ENCODE measurements at regions not wholly inside any gene's neighbourhood (a gene's known extent, or its start where the extent isn't known, plus 50 kb on each side); places are given as distances from the start of the nearest gene placed in this dataset.

DNA sequence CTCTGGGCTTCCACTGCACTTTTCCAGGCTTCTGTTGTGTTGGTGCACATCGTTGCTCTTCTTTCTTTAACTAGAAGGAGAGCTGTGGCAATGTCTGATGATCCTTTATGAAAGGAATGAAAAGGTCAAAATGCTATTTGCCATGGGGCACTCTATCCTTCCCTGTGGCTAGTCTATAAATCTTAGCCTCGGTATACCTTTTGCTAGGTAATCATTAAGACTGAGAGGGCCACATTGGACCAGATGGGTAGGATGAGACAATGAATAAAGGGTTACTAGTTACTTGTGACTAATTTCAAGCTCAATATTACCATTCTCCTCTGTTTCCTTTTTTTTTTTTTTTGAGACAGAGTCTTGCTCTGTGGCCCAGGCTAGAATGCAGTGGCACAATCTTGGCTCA is 89.4 kb upstream of the C1orf87 start:
- TF ChIP-seq, protein P1, sequence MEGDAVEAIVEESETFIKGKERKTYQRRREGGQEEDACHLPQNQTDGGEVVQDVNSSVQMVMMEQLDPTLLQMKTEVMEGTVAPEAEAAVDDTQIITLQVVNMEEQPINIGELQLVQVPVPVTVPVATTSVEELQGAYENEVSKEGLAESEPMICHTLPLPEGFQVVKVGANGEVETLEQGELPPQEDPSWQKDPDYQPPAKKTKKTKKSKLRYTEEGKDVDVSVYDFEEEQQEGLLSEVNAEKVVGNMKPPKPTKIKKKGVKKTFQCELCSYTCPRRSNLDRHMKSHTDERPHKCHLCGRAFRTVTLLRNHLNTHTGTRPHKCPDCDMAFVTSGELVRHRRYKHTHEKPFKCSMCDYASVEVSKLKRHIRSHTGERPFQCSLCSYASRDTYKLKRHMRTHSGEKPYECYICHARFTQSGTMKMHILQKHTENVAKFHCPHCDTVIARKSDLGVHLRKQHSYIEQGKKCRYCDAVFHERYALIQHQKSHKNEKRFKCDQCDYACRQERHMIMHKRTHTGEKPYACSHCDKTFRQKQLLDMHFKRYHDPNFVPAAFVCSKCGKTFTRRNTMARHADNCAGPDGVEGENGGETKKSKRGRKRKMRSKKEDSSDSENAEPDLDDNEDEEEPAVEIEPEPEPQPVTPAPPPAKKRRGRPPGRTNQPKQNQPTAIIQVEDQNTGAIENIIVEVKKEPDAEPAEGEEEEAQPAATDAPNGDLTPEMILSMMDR (IDR thresholded peaks at IDR 0.05; ENCODE audit: control extremely low read depth in 1 of 3, insufficient read depth in 1 of 3, low read depth in 1 of 3, low read length in 3 of 3) = no peak
- TF ChIP-seq RAD21 (IDR thresholded peaks at IDR 0.05 in 1 of 2, conservative IDR thresholded peaks at IDR 0.05 in 1 of 2; ENCODE audit: low read depth in 2 of 2, low read length in 2 of 2) (no peak), CHD2 (IDR thresholded peaks at IDR 0.05; ENCODE audit: low read length) (no peak), ZNF274 (IDR thresholded peaks at IDR 0.05; ENCODE audit: borderline replicate concordance, extremely low read depth, low read length) (no peak), HDAC2 (IDR thresholded peaks at IDR 0.05; ENCODE audit: borderline replicate concordance in 1 of 2, low read depth in 2 of 2, low read length in 2 of 2) (no peak), POLR2AphosphoS5 (IDR thresholded peaks at IDR 0.05; ENCODE audit: low read depth, low read length) (no peak), CBX5 (IDR thresholded peaks at IDR 0.05; ENCODE audit: low read depth, low read length) (no peak), EZH2 (IDR thresholded peaks at IDR 0.05; ENCODE audit: low read depth, low read length, severe bottlenecking) (no peak), JUND (IDR thresholded peaks at IDR 0.05; ENCODE audit: low read length) (no peak), EGR1 (IDR thresholded peaks at IDR 0.05; ENCODE audit: borderline replicate concordance, low read depth, low read length) (no peak), CREB1 (IDR thresholded peaks at IDR 0.05) (no peak)
- TF ChIP-seq, protein P2, sequence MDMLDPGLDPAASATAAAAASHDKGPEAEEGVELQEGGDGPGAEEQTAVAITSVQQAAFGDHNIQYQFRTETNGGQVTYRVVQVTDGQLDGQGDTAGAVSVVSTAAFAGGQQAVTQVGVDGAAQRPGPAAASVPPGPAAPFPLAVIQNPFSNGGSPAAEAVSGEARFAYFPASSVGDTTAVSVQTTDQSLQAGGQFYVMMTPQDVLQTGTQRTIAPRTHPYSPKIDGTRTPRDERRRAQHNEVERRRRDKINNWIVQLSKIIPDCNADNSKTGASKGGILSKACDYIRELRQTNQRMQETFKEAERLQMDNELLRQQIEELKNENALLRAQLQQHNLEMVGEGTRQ (IDR thresholded peaks at IDR 0.05; ENCODE audit: low read length) = no peak
